SK-N-SH (cell line): ENCODE measurements at regions not wholly inside any gene's neighbourhood (a gene's known extent, or its start where the extent isn't known, plus 50 kb on each side); places are given as distances from the start of the nearest gene placed in this dataset.

Experiments used
- CTCF ChIA-PET: fragments of 300-600, 350-600 bp; formaldehyde crosslinking; extraction: SDS; loops from one replicate; lab custom pipeline; 2021; lab: Yijun Ruan, JAX
- POLR2A ChIA-PET: fragments of 350-600 bp; sonication (Branson Sonifier 250); formaldehyde crosslinking; extraction: SDS; loops from one replicate; lab custom pipeline; 2020; ENCODE audit warnings: antibody characterized with exemption, inconsistent platforms; lab: Yijun Ruan, JAX
- DNase-seq: peaks from one replicate; pipeline ENCODE4 v3.0.0; 2012
- H2AFZ ChIP-seq: fragments of 200-600 bp; sonication (generic); 2 replicates; pipeline ENCODE4 v1.8.1; 2016; ENCODE audit warnings: antibody characterized with exemption, mild to moderate bottlenecking, low read depth
- H3F3A ChIP-seq: fragments of 200-600 bp; sonication (generic); replicated peaks from 2 replicates; pipeline ENCODE3; 2016; ENCODE audit warnings: antibody characterized with exemption, mild to moderate bottlenecking; ENCODE audit not compliant: insufficient read depth
- H3K27ac ChIP-seq, 2 experiments: fragments of 200-500 bp in 1 of 2; fragments of 200-600 bp in 1 of 2; sonication (Bioruptor generic) in 1 of 2; sonication (generic), shearing (Covaris generic) in 1 of 2; 2 replicates each; pipeline versions ENCODE4 v1.5.1 to v1.6.1; 2014 to 2016; ENCODE audit warnings: low read depth in 2 of 2, inconsistent platforms in 1 of 2, low read length in 1 of 2, mild to moderate bottlenecking in 1 of 2, mixed read lengths in 1 of 2
- H3K27me3 ChIP-seq: fragments of 200-600 bp; sonication (generic), shearing (Covaris generic); 2 replicates; pipeline ENCODE4 v1.6.1; 2016; ENCODE audit warnings: mixed run types; ENCODE audit not compliant: insufficient read depth
- H3K36me3 ChIP-seq, 2 experiments: fragments of 200-500 bp in 1 of 2; fragments of 200-600 bp in 1 of 2; sonication (Bioruptor generic) in 1 of 2; sonication (generic) in 1 of 2; replicated peaks in 1 of 2; 2 replicates each; pipeline versions ENCODE3 to v1.5.1; 2014 to 2016; ENCODE audit warnings: low read length in 1 of 2, mild to moderate bottlenecking in 1 of 2; ENCODE audit not compliant: insufficient read depth in 2 of 2, control insufficient read depth in 1 of 2
- H3K4me1 ChIP-seq, 2 experiments: fragments of 200-500 bp in 1 of 2; fragments of 200-600 bp in 1 of 2; sonication (Bioruptor generic) in 1 of 2; sonication (generic), shearing (Covaris generic) in 1 of 2; 2 replicates each; pipeline versions ENCODE4 v1.5.1 to v1.6.1; 2014 to 2016; ENCODE audit warnings: low read depth in 1 of 2, low read length in 1 of 2, mixed run types in 1 of 2; ENCODE audit not compliant: insufficient read depth in 2 of 2, control insufficient read depth in 1 of 2
- H3K4me2 ChIP-seq: fragments of 200-600 bp; sonication (generic), shearing (Covaris generic); 2 replicates; pipeline ENCODE4 v1.6.1; 2017; ENCODE audit warnings: mixed run types
- H3K4me3 ChIP-seq, 2 experiments: fragments of 200-500 bp in 1 of 2; fragments of 200-600 bp in 1 of 2; sonication (Bioruptor generic) in 1 of 2; sonication (generic), shearing (Covaris generic) in 1 of 2; 2 replicates each; pipeline versions ENCODE4 v1.5.1 to v1.8.1; 2014 to 2016; ENCODE audit warnings: low read depth in 2 of 2, inconsistent platforms in 1 of 2, low read length in 1 of 2, mild to moderate bottlenecking in 1 of 2, mixed read lengths in 1 of 2, moderate library complexity in 1 of 2
- H3K79me2 ChIP-seq: fragments of 200-600 bp; sonication (generic); 2 replicates; pipeline ENCODE4 v1.8.1; 2017; ENCODE audit warnings: mild to moderate bottlenecking; ENCODE audit not compliant: insufficient read depth
- H3K9ac ChIP-seq: fragments of 200-600 bp; sonication (generic); 2 replicates; pipeline ENCODE4 v1.6.1; 2017; ENCODE audit warnings: mixed run types
- H3K9me2 ChIP-seq: fragments of 200-600 bp; sonication (generic); 2 replicates; pipeline ENCODE4 v1.6.1; 2017; ENCODE audit warnings: mixed run types
- H3K9me3 ChIP-seq: fragments of 200-600 bp; sonication (generic); 2 replicates; pipeline ENCODE4 v1.6.1; 2017; ENCODE audit warnings: mixed run types, mild to moderate bottlenecking, moderate library complexity
- H4K20me1 ChIP-seq: fragments of 200-600 bp; sonication (generic); 2 replicates; pipeline ENCODE4 v1.6.1; 2017; ENCODE audit warnings: mild to moderate bottlenecking, mixed run types; ENCODE audit not compliant: insufficient read depth
- CHD2 ChIP-seq: fragments of 150-350 bp; IDR thresholded peaks from 2 replicates; pipeline ENCODE4 v1.6.1; 2018; ENCODE audit warnings: low read length; ENCODE audit not compliant: partially characterized antibody
- CTCF ChIP-seq: fragments of 200-600 bp; sonication (generic); IDR thresholded peaks from 2 replicates; pipeline ENCODE4 v1.6.1; 2017; ENCODE audit warnings: antibody characterized with exemption, mild to moderate bottlenecking, moderate library complexity
- ELF1 ChIP-seq: IDR thresholded peaks from 2 replicates; pipeline ENCODE4 v1.4.0; 2012
- EP300 ChIP-seq, 2 experiments: IDR thresholded peaks; 2 replicates each; pipeline versions ENCODE4 v1.4.0 to v1.6.1; 2012; ENCODE audit warnings: borderline replicate concordance in 1 of 2, low read depth in 1 of 2, low read length in 1 of 2
- FOSL2 ChIP-seq: IDR thresholded peaks from 2 replicates; pipeline ENCODE4 v1.4.0; 2012; ENCODE audit warnings: low read depth, mild to moderate bottlenecking, moderate library complexity, borderline replicate concordance
- FOXJ3 ChIP-seq: sonication (generic); formaldehyde crosslinking; IDR thresholded peaks from 2 replicates; pipeline ENCODE4 v1.5.1; 2020; ENCODE audit warnings: mild to moderate bottlenecking, missing genetic modification reagents
- GABPA ChIP-seq: IDR thresholded peaks from 2 replicates; pipeline ENCODE4 v1.4.0; 2012; ENCODE audit warnings: low read depth, mild to moderate bottlenecking
- NFIC ChIP-seq: IDR thresholded peaks from 2 replicates; pipeline ENCODE4 v1.4.0; 2012; ENCODE audit warnings: borderline replicate concordance
- RAD21 ChIP-seq: IDR thresholded peaks from 2 replicates; pipeline ENCODE4 v1.6.1; 2012; ENCODE audit warnings: mild to moderate bottlenecking, low read length
- RCOR1 ChIP-seq: fragments of 150-350 bp; IDR thresholded peaks from 2 replicates; pipeline ENCODE4 v1.6.1; 2017; ENCODE audit warnings: antibody characterized with exemption, low read length
- REST ChIP-seq: IDR thresholded peaks from 2 replicates; pipeline ENCODE4 v1.6.1; 2012; ENCODE audit warnings: mild to moderate bottlenecking, low read depth, low read length, moderate library complexity
- RFX5 ChIP-seq: IDR thresholded peaks from 2 replicates; pipeline ENCODE4 v1.6.1; 2012; ENCODE audit warnings: mild to moderate bottlenecking, improper control_type of control experiment, low read length
- SIN3A ChIP-seq: IDR thresholded peaks from 2 replicates; pipeline ENCODE4 v1.6.1; 2012; ENCODE audit warnings: low read depth, mild to moderate bottlenecking, low read length, moderate library complexity, borderline replicate concordance
- SMC3 ChIP-seq: IDR thresholded peaks from 2 replicates; pipeline ENCODE4 v1.6.1; 2012; ENCODE audit warnings: low read depth, low read length, improper control_type of control experiment
- TCF12 ChIP-seq: IDR thresholded peaks from 2 replicates; pipeline ENCODE4 v1.4.0; 2012
- USF2 ChIP-seq: fragments of 150-350 bp; IDR thresholded peaks from 2 replicates; pipeline ENCODE4 v1.6.1; 2017; ENCODE audit warnings: antibody characterized with exemption, low read length, low read depth, borderline replicate concordance
- YY1 ChIP-seq: IDR thresholded peaks from 2 replicates; pipeline ENCODE4 v1.4.0; 2012; ENCODE audit warnings: low read depth, mild to moderate bottlenecking
- ZBTB33 ChIP-seq: IDR thresholded peaks from 2 replicates; pipeline ENCODE4 v1.4.0; 2012; ENCODE audit warnings: low read depth, borderline replicate concordance
- WGBS: methylation state at CpG from one replicate; pipeline ENCODE4 v1.1.6; 2017; ENCODE audit warnings: low lambda C conversion rate; 5-methylcytosine and 5-hydroxymethylcytosine counted together

GRCh38 chr12:114506651-114507050 lies 100.7 kb upstream of the TBX5 start:
- Histone ChIP-seq H3K4me1 (no peaks in the 10 kb centered on the region), H3K9me2 (no peaks in the 10 kb centered on the region), H3K4me3 (no peak overlapping the region), H3K27me3 (peaks cover 28% of the 10 kb centered on the region; the same call in 1 of the 2 replicates), H4K20me1 (no peaks in the 10 kb centered on the region), H2AFZ (no peak overlapping the region), H3K9me3 (no peaks in the 10 kb centered on the region), H3K9ac (no peak overlapping the region), H3K36me3 (no peaks in the 10 kb centered on the region), H3K4me2 (no peak overlapping the region), H3K79me2 (no peaks in the 10 kb centered on the region), H3F3A (no peaks in the 10 kb centered on the region), H3K27ac (no peak overlapping the region)
- CTCF ChIA-PET: no interaction called here
- POLR2A ChIA-PET: no interaction called here
- 0% methylated on average over 6 of the region's 6 CpGs for WGBS
- TF ChIP-seq ELF1: no peak
- TF ChIP-seq EP300 (IDR thresholded peaks at IDR 0.05; ENCODE audit: borderline replicate concordance in 1 of 2, low read depth in 1 of 2, low read length in 1 of 2): no peak
- TF ChIP-seq USF2: no peak
- no peak for TF ChIP-seq SIN3A
- TF ChIP-seq NFIC: no peak
- no peak for TF ChIP-seq CTCF
- TF ChIP-seq FOSL2: no peak
- no peak for TF ChIP-seq SMC3
- TF ChIP-seq RCOR1: no peak
- DNase-seq: no peak

GRCh38 chr12:114504311-114504710 lies 98.4 kb upstream of the TBX5 start:
- 5% methylated on average over 3 of the region's 3 CpGs for WGBS
- Histone ChIP-seq H2AFZ (no peak overlapping the region), H4K20me1 (no peaks in the 10 kb centered on the region), H3K9me3 (no peaks in the 10 kb centered on the region), H3K9ac (no peak overlapping the region), H3K79me2 (no peaks in the 10 kb centered on the region), H3K4me1 (no peaks in the 10 kb centered on the region), H3K27ac (no peak overlapping the region), H3K27me3 (peaks cover 35% of the 10 kb centered on the region; the same call in 1 of the 2 replicates), H3K9me2 (no peaks in the 10 kb centered on the region), H3K36me3 (no peaks in the 10 kb centered on the region), H3F3A (no peaks in the 10 kb centered on the region), H3K4me2 (no peak overlapping the region), H3K4me3 (no peak overlapping the region)
- ChIA-PET CTCF (interaction anchor here (0.6 to 5.1 kb wide), 2 partner anchors 524 kb away, joined by 3 to 21 read pairs; no protein-coding TSS in a partner anchor), POLR2A (no interaction called here)
- DNase-seq: no peak
- TF ChIP-seq CHD2 (no peak), NFIC (no peak), RFX5 (no peak), ZBTB33 (no peak), FOSL2 (no peak), FOXJ3 (CRISPR knock-in tag) (no peak), REST (no peak), ELF1 (no peak), TCF12 (no peak), CTCF (no peak), GABPA (no peak), RAD21 (no peak), YY1 (no peak)
